ENCODE measurements at regions not wholly inside any gene's neighbourhood (a gene's known extent, or its start where the extent isn't known, plus 50 kb on each side); places are given as distances from the start of the nearest gene placed in this dataset.

DNA sequence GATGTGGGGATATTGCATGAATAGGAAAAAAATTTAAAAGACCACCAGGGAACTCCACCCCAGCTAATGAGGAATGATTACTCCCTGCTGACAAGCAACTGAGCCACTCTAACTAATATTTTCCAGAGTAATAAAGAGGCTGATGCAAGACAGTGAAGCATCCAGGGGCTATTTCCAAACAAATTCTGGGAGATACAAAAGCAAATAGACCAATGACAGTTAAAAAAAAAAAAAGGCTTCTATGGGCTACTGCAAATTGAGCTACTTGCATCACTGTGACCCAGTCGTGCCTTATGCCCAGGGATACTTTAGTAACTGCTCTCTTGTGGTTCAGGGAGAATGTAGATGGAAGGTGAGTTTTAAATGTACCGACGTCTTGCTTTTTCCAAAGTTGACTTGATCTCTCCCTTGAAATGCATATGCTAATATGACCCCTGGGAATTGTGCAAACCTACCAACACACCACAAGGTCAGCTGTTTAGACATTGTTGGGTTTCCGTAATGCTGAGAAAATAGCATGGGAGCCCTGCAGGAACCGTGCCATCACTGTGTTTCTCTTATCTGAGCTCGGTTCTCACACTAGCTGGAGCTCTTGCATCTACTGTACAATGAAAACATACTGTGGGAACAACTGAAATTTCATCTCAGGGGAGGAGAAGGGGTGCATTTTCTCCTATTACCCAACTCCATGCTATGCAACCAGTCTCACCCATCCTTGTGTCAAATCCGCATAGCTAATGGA is 250.6 kb upstream of the MAP3K1 start:
- Histone ChIP-seq H3K27me3 (no peaks in the 10 kb centered on the region), H3K4me1 (peaks cover 0 to 35% (median 8%) of the 10 kb centered on the region in 9 donors), H3K36me3 (no peaks in the 10 kb centered on the region), H3K27ac (no peak overlapping the region), H3K9me3 (peaks cover 0 to 5% (median 0%) of the 10 kb centered on the region in 11 donors), H3K4me3 (no peak overlapping the region)
- WGBS, 2 donors, result 60 to 67% methylated on average over 7 of the region's 7 CpGs
- DNase-seq (no peak), ATAC-seq (peak in 4 of 8 donors; percentile 44 to 47 (median 46))
- intact Hi-C loops (cut with DNase I), result no loop called here
- TF ChIP-seq, protein P1, sequence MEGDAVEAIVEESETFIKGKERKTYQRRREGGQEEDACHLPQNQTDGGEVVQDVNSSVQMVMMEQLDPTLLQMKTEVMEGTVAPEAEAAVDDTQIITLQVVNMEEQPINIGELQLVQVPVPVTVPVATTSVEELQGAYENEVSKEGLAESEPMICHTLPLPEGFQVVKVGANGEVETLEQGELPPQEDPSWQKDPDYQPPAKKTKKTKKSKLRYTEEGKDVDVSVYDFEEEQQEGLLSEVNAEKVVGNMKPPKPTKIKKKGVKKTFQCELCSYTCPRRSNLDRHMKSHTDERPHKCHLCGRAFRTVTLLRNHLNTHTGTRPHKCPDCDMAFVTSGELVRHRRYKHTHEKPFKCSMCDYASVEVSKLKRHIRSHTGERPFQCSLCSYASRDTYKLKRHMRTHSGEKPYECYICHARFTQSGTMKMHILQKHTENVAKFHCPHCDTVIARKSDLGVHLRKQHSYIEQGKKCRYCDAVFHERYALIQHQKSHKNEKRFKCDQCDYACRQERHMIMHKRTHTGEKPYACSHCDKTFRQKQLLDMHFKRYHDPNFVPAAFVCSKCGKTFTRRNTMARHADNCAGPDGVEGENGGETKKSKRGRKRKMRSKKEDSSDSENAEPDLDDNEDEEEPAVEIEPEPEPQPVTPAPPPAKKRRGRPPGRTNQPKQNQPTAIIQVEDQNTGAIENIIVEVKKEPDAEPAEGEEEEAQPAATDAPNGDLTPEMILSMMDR (IDR thresholded peaks at IDR 0.05), result no peak

DNA sequence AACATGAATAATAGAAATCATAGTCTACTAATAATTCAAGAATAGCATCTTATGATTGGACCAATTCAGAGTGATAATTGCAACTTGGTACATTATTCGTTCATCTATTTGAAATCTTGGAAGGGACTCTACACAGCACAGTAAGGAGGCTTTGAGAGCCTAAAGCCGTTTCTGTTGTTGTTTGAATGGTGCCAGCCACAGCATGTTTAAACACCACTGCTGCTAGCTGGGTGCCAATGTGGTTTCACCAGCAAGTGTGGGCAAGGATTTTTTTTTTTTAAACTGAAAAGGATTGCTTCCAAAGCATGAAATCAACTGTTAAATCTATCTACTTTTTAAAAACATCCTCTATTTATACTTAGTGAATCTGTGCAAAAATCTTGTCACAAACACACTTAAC is 253.9 kb upstream of the MAP3K1 start:
- H3K9me3 ChIP-seq, result peaks cover 0 to 9% (median 0%) of the 10 kb centered on the region in 11 donors
- intact Hi-C loops (cut with DNase I), result no loop called here
- no peaks in the 10 kb centered on the region for H3K36me3 ChIP-seq
- DNase-seq (no peak), ATAC-seq (no peak)
- H3K4me3 ChIP-seq, result no peak overlapping the region
- 80 to 88% methylated on average over 2 of the region's 2 CpGs for WGBS, 2 donors
- H3K27me3 ChIP-seq, result no peaks in the 10 kb centered on the region
- TF ChIP-seq, protein P1 (IDR thresholded peaks at IDR 0.05), result no peak
- H3K4me1 ChIP-seq, result peaks cover 0 to 26% (median 4%) of the 10 kb centered on the region in 9 donors
- no peak overlapping the region for H3K27ac ChIP-seq

DNA sequence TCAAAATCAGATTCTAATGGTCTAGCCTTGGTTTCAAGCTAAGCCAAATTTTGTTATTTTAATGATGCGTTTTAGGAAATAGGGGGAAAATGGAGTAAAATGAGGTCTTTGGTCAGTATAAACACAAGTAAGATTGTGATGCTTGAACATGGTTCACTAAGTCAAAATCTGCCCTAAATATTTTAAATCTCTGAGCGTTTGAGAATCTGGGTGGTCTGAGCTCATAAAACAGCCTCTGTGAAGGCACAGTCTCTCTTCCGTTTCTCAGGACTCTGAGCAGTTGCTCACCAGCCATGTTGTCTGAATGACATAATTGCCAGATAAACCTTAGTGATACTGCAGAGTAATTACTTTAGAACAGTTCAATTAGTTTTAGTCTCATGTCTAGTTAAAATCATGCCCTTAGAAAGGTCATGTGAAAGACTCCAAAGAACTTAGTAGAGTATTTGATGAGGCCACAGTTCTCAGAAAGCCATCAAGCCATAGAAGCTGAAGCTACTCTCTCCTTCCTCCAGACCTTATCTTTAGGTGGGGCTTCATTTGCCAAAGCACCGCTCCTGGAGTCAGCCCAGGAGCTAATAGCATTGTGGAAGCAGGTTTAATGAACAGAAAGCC is 257.1 kb upstream of the MAP3K1 start:
- Histone ChIP-seq H3K9me3 (peaks cover 0 to 9% (median 0%) of the 10 kb centered on the region in 11 donors), H3K36me3 (no peaks in the 10 kb centered on the region), H3K27ac (no peak overlapping the region), H3K4me1 (peaks cover 0 to 3% (median 0%) of the 10 kb centered on the region in 9 donors), H3K4me3 (no peak overlapping the region), H3K27me3 (no peaks in the 10 kb centered on the region)
- intact Hi-C loops (cut with DNase I), result no loop called here
- ATAC-seq, result no peak
- TF ChIP-seq, protein P1 (IDR thresholded peaks at IDR 0.05), result no peak
- no peak for DNase-seq
- 73 to 84% methylated on average over 4 of the region's 4 CpGs for WGBS, 2 donors

DNA sequence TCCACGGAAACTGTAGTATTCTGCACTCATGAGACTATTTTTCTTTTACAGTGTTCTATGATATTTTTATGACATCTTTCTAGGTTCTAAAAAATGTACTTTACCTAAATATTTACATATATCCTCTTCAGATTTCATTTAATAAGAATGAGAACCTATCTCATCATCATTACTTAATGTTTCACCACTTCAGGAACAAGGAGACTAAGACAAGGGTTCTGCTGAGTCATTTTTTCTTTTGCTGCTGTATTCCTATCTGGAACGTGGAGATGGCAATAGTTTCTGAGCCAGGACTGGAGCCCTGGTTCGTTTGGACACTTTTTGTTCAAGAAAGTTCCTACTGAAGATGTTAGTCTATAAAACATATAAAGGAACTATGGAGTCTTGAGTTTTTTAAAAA is 258.2 kb upstream of the MAP3K1 start:
- intact Hi-C loops (cut with DNase I), result no loop called here
- TF ChIP-seq, protein P1 (IDR thresholded peaks at IDR 0.05), result no peak
- no peak overlapping the region for H3K27ac ChIP-seq

More for the DNA sequence above, 258.2 kb upstream of the MAP3K1 start:
- 66% methylated on average over 3 of the region's 3 CpGs for WGBS, 2 donors
- no peaks in the 10 kb centered on the region for H3K27me3 ChIP-seq
- H3K4me3 ChIP-seq, result no peak overlapping the region
- peaks cover 0 to 9% (median 0%) of the 10 kb centered on the region in 11 donors for H3K9me3 ChIP-seq
- ATAC-seq (peak in 1 of 8 donors; percentile 46), DNase-seq (no peak)
- H3K36me3 ChIP-seq, result no peaks in the 10 kb centered on the region
- peaks cover 0 to 3% (median 0%) of the 10 kb centered on the region in 9 donors for H3K4me1 ChIP-seq

All from heart right ventricle (tissue), 16 donors.